ENCODE measurements at regions not wholly inside any gene's neighbourhood (a gene's known extent, or its start where the extent isn't known, plus 50 kb on each side); places are given as distances from the start of the nearest gene placed in this dataset.

- Histone ChIP-seq H3K4me2 (no peak overlapping the region), H4K20me1 (ENCODE audit: insufficient read depth) (no peaks in the 10 kb centered on the region), H3K4me1 (replicated peaks; ENCODE audit: insufficient read depth) (0 out of 2 replicates have a peak, but pooled peaks cover 4% of the 10 kb centered on the region), H2AFZ (no peak overlapping the region), H3K27me3 (ENCODE audit: insufficient read depth, low read depth) (no peaks in the 10 kb centered on the region), H3K9me2 (ENCODE audit: insufficient read depth) (no peaks in the 10 kb centered on the region), H3K36me3 (ENCODE audit: low read depth) (no peaks in the 10 kb centered on the region), H3K4me3 (no peak overlapping the region), H3K9me3 (ENCODE audit: insufficient read depth, low read depth) (no peaks in the 10 kb centered on the region), H3K27ac (no peak overlapping the region), H3F3A (ENCODE audit: insufficient read depth, low read depth) (no peaks in the 10 kb centered on the region), H3K79me2 (ENCODE audit: low read depth) (no peaks in the 10 kb centered on the region)
- no TSS peak for BruUV-seq (replicated peaks)
- DNase-seq = no peak
- intact Hi-C loops (cut with micrococcal nuclease; ENCODE audit: unreplicated experiment) = no loop called here
- ChIA-PET CTCF (interaction anchor here (0.6 kb wide), 1 partner anchor 218 kb away, joined by 3 read pairs; no protein-coding TSS in a partner anchor), POLR2A (ENCODE audit: unreplicated experiment) (no interaction called here)
- TF ChIP-seq CTCF (conservative IDR thresholded peaks at IDR 0.05) (no peak), EZH2 (IDR thresholded peaks at IDR 0.05; ENCODE audit: low read depth) (no peak)
Observed at GRCh38 chr3:194784361-194784760, 98.7 kb downstream of the FAM43A start.

GRCh38 chr3:194785315-194785714 lies 99.6 kb downstream of the FAM43A start:
- H3K27me3 ChIP-seq (ENCODE audit: insufficient read depth, low read depth) = no peaks in the 10 kb centered on the region
- no TSS peak for BruUV-seq (replicated peaks)
- H2AFZ ChIP-seq = no peak overlapping the region
- H3K9me2 ChIP-seq (ENCODE audit: insufficient read depth) = no peaks in the 10 kb centered on the region
- ChIA-PET POLR2A (ENCODE audit: unreplicated experiment) (no interaction called here), CTCF (no interaction called here)
- no peak for DNase-seq
- no peaks in the 10 kb centered on the region for H3K4me1 ChIP-seq (replicated peaks; ENCODE audit: insufficient read depth)
- intact Hi-C loops (cut with micrococcal nuclease; ENCODE audit: unreplicated experiment) = no loop called here
- no peaks in the 10 kb centered on the region for H3K79me2 ChIP-seq (ENCODE audit: low read depth)
- H3K9me3 ChIP-seq (ENCODE audit: insufficient read depth, low read depth) = no peaks in the 10 kb centered on the region
- TF ChIP-seq EZH2 (IDR thresholded peaks at IDR 0.05; ENCODE audit: low read depth) (no peak), CTCF (conservative IDR thresholded peaks at IDR 0.05) (no peak)
- H4K20me1 ChIP-seq (ENCODE audit: insufficient read depth) = no peaks in the 10 kb centered on the region
- no peak overlapping the region for H3K4me3 ChIP-seq
- no peaks in the 10 kb centered on the region for H3F3A ChIP-seq (ENCODE audit: insufficient read depth, low read depth)
- no peak overlapping the region for H3K4me2 ChIP-seq
- H3K36me3 ChIP-seq (ENCODE audit: low read depth) = no peaks in the 10 kb centered on the region
- H3K27ac ChIP-seq = no peak overlapping the region

- no peaks in the 10 kb centered on the region for H3K27me3 ChIP-seq (ENCODE audit: insufficient read depth, low read depth)
- intact Hi-C loops (cut with micrococcal nuclease; ENCODE audit: unreplicated experiment) = no loop called here
- ChIA-PET CTCF (no interaction called here), POLR2A (ENCODE audit: unreplicated experiment) (no interaction called here)
- no peaks in the 10 kb centered on the region for H3F3A ChIP-seq (ENCODE audit: insufficient read depth, low read depth)
- H3K27ac ChIP-seq = no peak overlapping the region
- H3K79me2 ChIP-seq (ENCODE audit: low read depth) = no peaks in the 10 kb centered on the region
- no peaks in the 10 kb centered on the region for H3K4me1 ChIP-seq (replicated peaks; ENCODE audit: insufficient read depth)
- H3K4me2 ChIP-seq = no peak overlapping the region
- no peaks in the 10 kb centered on the region for H3K9me3 ChIP-seq (ENCODE audit: insufficient read depth, low read depth)
- H3K4me3 ChIP-seq = no peak overlapping the region
- no peak for DNase-seq
- BruUV-seq (replicated peaks) = no TSS peak
- H4K20me1 ChIP-seq (ENCODE audit: insufficient read depth) = no peaks in the 10 kb centered on the region
- H3K36me3 ChIP-seq (ENCODE audit: low read depth) = no peaks in the 10 kb centered on the region
- H3K9me2 ChIP-seq (ENCODE audit: insufficient read depth) = no peaks in the 10 kb centered on the region
- no peak overlapping the region for H2AFZ ChIP-seq
- no peak for TF ChIP-seq EZH2 (IDR thresholded peaks at IDR 0.05; ENCODE audit: low read depth)
- TF ChIP-seq CTCF (conservative IDR thresholded peaks at IDR 0.05) = no peak
Observed at GRCh38 chr3:194787072-194787471, 101.4 kb downstream of the FAM43A start.
